B cell (primary cell): ENCODE measurements at regions not wholly inside any gene's neighbourhood (a gene's known extent, or its start where the extent isn't known, plus 50 kb on each side); places are given as distances from the start of the nearest gene placed in this dataset.

Source experiments
- EZH2 ChIP-seq: IDR thresholded peaks from 2 replicates; pipeline ENCODE4 v1.6.1; 2012; ENCODE audit warnings: borderline replicate concordance, low read depth, mild to moderate bottlenecking, moderate library complexity, low read length; ENCODE audit not compliant: insufficient read depth, poor library complexity, severe bottlenecking
- TF ChIP-seq, protein P1 (sequence below): fragments of 200-600 bp; IDR thresholded peaks from one replicate; pipeline ENCODE4 v1.8.0; 2022; ENCODE audit warnings: antibody characterized with exemption, mild to moderate bottlenecking

DNA sequence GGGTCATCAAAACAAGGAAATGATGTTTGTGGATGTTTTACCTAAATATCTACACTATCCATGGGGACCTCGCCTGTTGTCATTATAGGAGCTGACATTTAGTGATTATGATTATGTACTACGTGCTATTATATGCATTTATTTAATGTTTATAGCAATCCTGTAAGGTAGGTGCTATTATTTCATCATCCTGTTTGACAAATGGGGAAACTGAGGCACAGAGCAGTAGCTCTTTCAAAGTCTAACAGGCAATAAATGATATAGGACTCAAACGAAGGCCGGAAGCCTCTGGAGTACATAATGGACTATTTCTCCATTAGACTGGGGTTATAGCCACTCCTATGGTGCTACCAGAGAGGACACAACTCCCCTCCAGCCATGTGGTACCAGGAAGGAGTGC lies 60.6 kb upstream of the KDM7A start:
- TF ChIP-seq, protein P1, sequence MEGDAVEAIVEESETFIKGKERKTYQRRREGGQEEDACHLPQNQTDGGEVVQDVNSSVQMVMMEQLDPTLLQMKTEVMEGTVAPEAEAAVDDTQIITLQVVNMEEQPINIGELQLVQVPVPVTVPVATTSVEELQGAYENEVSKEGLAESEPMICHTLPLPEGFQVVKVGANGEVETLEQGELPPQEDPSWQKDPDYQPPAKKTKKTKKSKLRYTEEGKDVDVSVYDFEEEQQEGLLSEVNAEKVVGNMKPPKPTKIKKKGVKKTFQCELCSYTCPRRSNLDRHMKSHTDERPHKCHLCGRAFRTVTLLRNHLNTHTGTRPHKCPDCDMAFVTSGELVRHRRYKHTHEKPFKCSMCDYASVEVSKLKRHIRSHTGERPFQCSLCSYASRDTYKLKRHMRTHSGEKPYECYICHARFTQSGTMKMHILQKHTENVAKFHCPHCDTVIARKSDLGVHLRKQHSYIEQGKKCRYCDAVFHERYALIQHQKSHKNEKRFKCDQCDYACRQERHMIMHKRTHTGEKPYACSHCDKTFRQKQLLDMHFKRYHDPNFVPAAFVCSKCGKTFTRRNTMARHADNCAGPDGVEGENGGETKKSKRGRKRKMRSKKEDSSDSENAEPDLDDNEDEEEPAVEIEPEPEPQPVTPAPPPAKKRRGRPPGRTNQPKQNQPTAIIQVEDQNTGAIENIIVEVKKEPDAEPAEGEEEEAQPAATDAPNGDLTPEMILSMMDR = no peak
- no peak for TF ChIP-seq EZH2
